ENCODE measurements at regions not wholly inside any gene's neighbourhood (a gene's known extent, or its start where the extent isn't known, plus 50 kb on each side); places are given as distances from the start of the nearest gene placed in this dataset.

GRCh38 chr15:97761110-97761509 is 199.4 kb upstream of the ARRDC4 start:
- H3K4me1 Mint-ChIP-seq: peaks cover 4% of the 10 kb centered on the region

DNA sequence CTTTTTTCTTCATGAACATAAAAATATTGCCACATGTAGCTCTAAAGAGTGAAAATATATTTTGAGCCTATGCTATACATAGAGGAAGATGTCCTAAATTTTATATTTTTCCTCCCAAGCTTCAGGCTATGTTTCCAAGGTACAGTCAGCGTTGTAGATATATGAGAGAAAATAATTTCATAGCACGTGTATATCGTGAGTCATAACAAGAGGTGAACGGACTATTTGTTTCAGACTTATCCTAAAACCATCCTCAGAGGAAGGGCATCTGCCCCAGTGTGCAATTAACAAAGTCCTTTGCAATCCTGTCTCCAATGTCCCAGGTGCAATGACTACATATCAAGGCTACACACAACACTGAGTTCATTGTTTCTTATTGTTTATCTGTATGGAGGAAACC is 177.3 kb upstream of the ARRDC4 start:
- peaks cover 3% of the 10 kb centered on the region for H3K27me3 Mint-ChIP-seq (ENCODE audit: low read depth, poor library complexity)

More at GRCh38 chr15:97761110-97761509, 199.4 kb upstream of the ARRDC4 start:
- H3K27ac Mint-ChIP-seq: peak overlapping the region; percentile 75
- H3K27me3 Mint-ChIP-seq (ENCODE audit: low read depth, poor library complexity): peaks cover 26% of the 10 kb centered on the region
- DNase-seq: no peak
- TF ChIP-seq, protein P1, sequence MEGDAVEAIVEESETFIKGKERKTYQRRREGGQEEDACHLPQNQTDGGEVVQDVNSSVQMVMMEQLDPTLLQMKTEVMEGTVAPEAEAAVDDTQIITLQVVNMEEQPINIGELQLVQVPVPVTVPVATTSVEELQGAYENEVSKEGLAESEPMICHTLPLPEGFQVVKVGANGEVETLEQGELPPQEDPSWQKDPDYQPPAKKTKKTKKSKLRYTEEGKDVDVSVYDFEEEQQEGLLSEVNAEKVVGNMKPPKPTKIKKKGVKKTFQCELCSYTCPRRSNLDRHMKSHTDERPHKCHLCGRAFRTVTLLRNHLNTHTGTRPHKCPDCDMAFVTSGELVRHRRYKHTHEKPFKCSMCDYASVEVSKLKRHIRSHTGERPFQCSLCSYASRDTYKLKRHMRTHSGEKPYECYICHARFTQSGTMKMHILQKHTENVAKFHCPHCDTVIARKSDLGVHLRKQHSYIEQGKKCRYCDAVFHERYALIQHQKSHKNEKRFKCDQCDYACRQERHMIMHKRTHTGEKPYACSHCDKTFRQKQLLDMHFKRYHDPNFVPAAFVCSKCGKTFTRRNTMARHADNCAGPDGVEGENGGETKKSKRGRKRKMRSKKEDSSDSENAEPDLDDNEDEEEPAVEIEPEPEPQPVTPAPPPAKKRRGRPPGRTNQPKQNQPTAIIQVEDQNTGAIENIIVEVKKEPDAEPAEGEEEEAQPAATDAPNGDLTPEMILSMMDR (IDR thresholded peaks at IDR 0.05): no peak
- H3K4me3 Mint-ChIP-seq: no peak overlapping the region
- H3K9me3 Mint-ChIP-seq: peaks cover 4% of the 10 kb centered on the region
- H3K36me3 Mint-ChIP-seq (ENCODE audit: low read depth): no peaks in the 10 kb centered on the region

DNA sequence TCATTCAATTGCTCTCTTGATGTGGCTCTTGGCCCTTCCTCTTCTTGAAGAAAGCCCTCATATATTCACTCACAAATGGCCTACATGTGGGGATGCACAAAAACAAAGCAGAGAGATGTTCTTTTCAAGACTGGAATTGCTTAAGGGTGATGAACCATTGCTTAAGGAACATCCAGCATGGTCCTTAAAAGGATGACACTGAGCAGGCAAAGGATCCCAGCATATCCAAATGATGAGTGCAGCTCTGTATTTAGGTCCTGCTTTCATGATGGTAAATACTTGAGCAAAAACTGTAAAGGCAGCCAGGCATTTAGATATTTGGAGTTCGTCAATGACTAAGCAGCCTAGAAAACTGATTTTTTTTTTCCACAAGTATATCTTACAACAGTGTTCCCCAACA is 173.8 kb upstream of the ARRDC4 start:
- H3K27ac Mint-ChIP-seq: no peak overlapping the region
- no peak for DNase-seq
- H3K27me3 Mint-ChIP-seq (ENCODE audit: low read depth, poor library complexity): peaks cover 3% of the 10 kb centered on the region
- peaks cover 19% of the 10 kb centered on the region for H3K4me1 Mint-ChIP-seq
- H3K36me3 Mint-ChIP-seq (ENCODE audit: low read depth): no peaks in the 10 kb centered on the region
- H3K4me3 Mint-ChIP-seq: no peak overlapping the region
- TF ChIP-seq, protein P1 (IDR thresholded peaks at IDR 0.05): no peak
- H3K9me3 Mint-ChIP-seq: peaks cover 4% of the 10 kb centered on the region

More for the DNA sequence above, 177.3 kb upstream of the ARRDC4 start:
- Mint-ChIP-seq H3K36me3 (ENCODE audit: low read depth) (no peaks in the 10 kb centered on the region), H3K4me1 (peaks cover 7% of the 10 kb centered on the region), H3K9me3 (peaks cover 5% of the 10 kb centered on the region), H3K4me3 (no peak overlapping the region), H3K27ac (no peak overlapping the region)
- TF ChIP-seq, protein P1 (IDR thresholded peaks at IDR 0.05): no peak
- no peak for DNase-seq

DNA sequence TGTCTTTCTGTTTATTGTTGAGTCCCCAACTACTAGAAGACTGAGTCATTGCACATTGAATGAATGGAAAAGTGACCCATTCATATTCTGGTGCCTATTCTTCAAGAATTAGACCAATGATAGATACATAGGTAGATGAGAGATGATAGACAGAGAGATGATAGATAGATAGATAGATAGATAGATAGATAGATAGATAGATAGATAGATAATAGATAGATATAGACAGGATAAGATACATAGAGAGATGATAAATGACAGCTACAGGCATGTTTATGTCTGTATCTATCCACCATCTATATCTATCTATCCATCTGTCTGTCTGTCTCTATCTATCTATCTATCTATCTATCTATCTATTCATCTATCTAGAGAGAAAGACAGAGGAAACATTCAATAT is 170.3 kb upstream of the ARRDC4 start:
- no peak overlapping the region for H3K27ac Mint-ChIP-seq
- TF ChIP-seq, protein P1 (IDR thresholded peaks at IDR 0.05): no peak
- peaks cover 44% of the 10 kb centered on the region for H3K4me1 Mint-ChIP-seq
- no peak for DNase-seq
- H3K36me3 Mint-ChIP-seq (ENCODE audit: low read depth): no peaks in the 10 kb centered on the region
- no peaks in the 10 kb centered on the region for H3K27me3 Mint-ChIP-seq (ENCODE audit: low read depth, poor library complexity)
- peaks cover 4% of the 10 kb centered on the region for H3K9me3 Mint-ChIP-seq
- H3K4me3 Mint-ChIP-seq: no peak overlapping the region

- H3K36me3 Mint-ChIP-seq (ENCODE audit: low read depth): no peaks in the 10 kb centered on the region
- DNase-seq: peak; percentile 69
- peaks cover 54% of the 10 kb centered on the region for H3K4me1 Mint-ChIP-seq
- TF ChIP-seq, protein P1 (IDR thresholded peaks at IDR 0.05): no peak
- H3K27ac Mint-ChIP-seq: peak overlapping the region; percentile 97
- H3K27me3 Mint-ChIP-seq (ENCODE audit: low read depth, poor library complexity): peaks cover 9% of the 10 kb centered on the region
- peaks cover 4% of the 10 kb centered on the region for H3K9me3 Mint-ChIP-seq
- peak overlapping the region; percentile 4 for H3K4me3 Mint-ChIP-seq
Measured at GRCh38 chr15:97791824-97792792, 168.4 kb upstream of the ARRDC4 start.
